ENCODE measurements at regions not wholly inside any gene's neighbourhood (a gene's known extent, or its start where the extent isn't known, plus 50 kb on each side); places are given as distances from the start of the nearest gene placed in this dataset.

- no peaks in the 10 kb centered on the region for H3K9me3 ChIP-seq (ENCODE audit: control insufficient read depth, low read length)
- TF ChIP-seq CTCF (IDR thresholded peaks at IDR 0.05): no peak
- no peaks in the 10 kb centered on the region for H3K79me2 ChIP-seq
- H3K4me2 ChIP-seq (ENCODE audit: low read length): no peak overlapping the region
- H3K4me1 ChIP-seq: no peaks in the 10 kb centered on the region
- no peak overlapping the region for H3K9ac ChIP-seq
- no peaks in the 10 kb centered on the region for H3K36me3 ChIP-seq (ENCODE audit: control insufficient read depth, insufficient read depth, low read length)
- H3K27ac ChIP-seq: no peak overlapping the region
- no peaks in the 10 kb centered on the region for H3K27me3 ChIP-seq (ENCODE audit: control insufficient read depth, insufficient read depth, low read length)
- H3K4me3 ChIP-seq (ENCODE audit: low read depth, low read length): no peak overlapping the region
- no peak overlapping the region for H2AFZ ChIP-seq
Observed at GRCh38 chr4:169907705-169908104, 118.5 kb downstream of the MFAP3L start.

- H2AFZ ChIP-seq: no peak overlapping the region
- H3K9ac ChIP-seq: no peak overlapping the region
- H3K27ac ChIP-seq: no peak overlapping the region
- no peaks in the 10 kb centered on the region for H3K9me3 ChIP-seq (ENCODE audit: control insufficient read depth, low read length)
- no peaks in the 10 kb centered on the region for H3K36me3 ChIP-seq (ENCODE audit: control insufficient read depth, insufficient read depth, low read length)
- H3K4me1 ChIP-seq: no peaks in the 10 kb centered on the region
- H3K4me3 ChIP-seq (ENCODE audit: low read depth, low read length): no peak overlapping the region
- no peak overlapping the region for H3K4me2 ChIP-seq (ENCODE audit: low read length)
- no peaks in the 10 kb centered on the region for H3K27me3 ChIP-seq (ENCODE audit: control insufficient read depth, insufficient read depth, low read length)
- no peak for TF ChIP-seq CTCF (IDR thresholded peaks at IDR 0.05)
- no peaks in the 10 kb centered on the region for H3K79me2 ChIP-seq
Observed at GRCh38 chr4:169906821-169907220, 119.4 kb downstream of the MFAP3L start.

GRCh38 chr4:169906104-169906503, 120.1 kb downstream of the MFAP3L start:
- Histone ChIP-seq H3K27me3 (ENCODE audit: control insufficient read depth, insufficient read depth, low read length) (no peaks in the 10 kb centered on the region), H3K4me1 (no peaks in the 10 kb centered on the region), H3K4me2 (ENCODE audit: low read length) (no peak overlapping the region), H3K79me2 (no peaks in the 10 kb centered on the region), H3K27ac (no peak overlapping the region), H2AFZ (no peak overlapping the region), H3K9ac (no peak overlapping the region), H3K9me3 (ENCODE audit: control insufficient read depth, low read length) (no peaks in the 10 kb centered on the region), H3K4me3 (ENCODE audit: low read depth, low read length) (no peak overlapping the region), H3K36me3 (ENCODE audit: control insufficient read depth, insufficient read depth, low read length) (no peaks in the 10 kb centered on the region)
- TF ChIP-seq CTCF (IDR thresholded peaks at IDR 0.05): no peak

GRCh38 chr4:169902658-169903345, 123.4 kb downstream of the MFAP3L start:
- Histone ChIP-seq H3K4me3 (ENCODE audit: low read depth, low read length) (no peak overlapping the region), H3K4me2 (ENCODE audit: low read length) (no peak overlapping the region), H3K9ac (no peak overlapping the region), H3K27me3 (ENCODE audit: control insufficient read depth, insufficient read depth, low read length) (no peaks in the 10 kb centered on the region), H3K4me1 (no peaks in the 10 kb centered on the region), H3K79me2 (no peaks in the 10 kb centered on the region), H3K27ac (no peak overlapping the region), H3K36me3 (ENCODE audit: control insufficient read depth, insufficient read depth, low read length) (no peaks in the 10 kb centered on the region), H3K9me3 (ENCODE audit: control insufficient read depth, low read length) (no peaks in the 10 kb centered on the region), H2AFZ (no peak overlapping the region)
- no peak for TF ChIP-seq CTCF (IDR thresholded peaks at IDR 0.05)

- Histone ChIP-seq H3K4me1 (no peaks in the 10 kb centered on the region), H3K27ac (no peak overlapping the region), H3K4me3 (ENCODE audit: low read depth, low read length) (no peak overlapping the region), H3K79me2 (no peaks in the 10 kb centered on the region), H3K9ac (no peak overlapping the region), H2AFZ (no peak overlapping the region), H3K9me3 (ENCODE audit: control insufficient read depth, low read length) (no peaks in the 10 kb centered on the region), H3K36me3 (ENCODE audit: control insufficient read depth, insufficient read depth, low read length) (no peaks in the 10 kb centered on the region), H3K4me2 (ENCODE audit: low read length) (no peak overlapping the region), H3K27me3 (ENCODE audit: control insufficient read depth, insufficient read depth, low read length) (no peaks in the 10 kb centered on the region)
- TF ChIP-seq CTCF (IDR thresholded peaks at IDR 0.05): no peak
Observed at GRCh38 chr4:169900241-169900845, 125.9 kb downstream of the MFAP3L start.

Data from parathyroid adenoma (tissue), 2 donors.